SKM-1 (cell line): ENCODE measurements at regions not wholly inside any gene's neighbourhood (a gene's known extent, or its start where the extent isn't known, plus 50 kb on each side); places are given as distances from the start of the nearest gene placed in this dataset.

Source experiments
- DNase-seq: peaks from one replicate; lab custom pipeline; 2025; ENCODE audit not compliant: unreplicated experiment; lab: John Stamatoyannopoulos, UW

DNA sequence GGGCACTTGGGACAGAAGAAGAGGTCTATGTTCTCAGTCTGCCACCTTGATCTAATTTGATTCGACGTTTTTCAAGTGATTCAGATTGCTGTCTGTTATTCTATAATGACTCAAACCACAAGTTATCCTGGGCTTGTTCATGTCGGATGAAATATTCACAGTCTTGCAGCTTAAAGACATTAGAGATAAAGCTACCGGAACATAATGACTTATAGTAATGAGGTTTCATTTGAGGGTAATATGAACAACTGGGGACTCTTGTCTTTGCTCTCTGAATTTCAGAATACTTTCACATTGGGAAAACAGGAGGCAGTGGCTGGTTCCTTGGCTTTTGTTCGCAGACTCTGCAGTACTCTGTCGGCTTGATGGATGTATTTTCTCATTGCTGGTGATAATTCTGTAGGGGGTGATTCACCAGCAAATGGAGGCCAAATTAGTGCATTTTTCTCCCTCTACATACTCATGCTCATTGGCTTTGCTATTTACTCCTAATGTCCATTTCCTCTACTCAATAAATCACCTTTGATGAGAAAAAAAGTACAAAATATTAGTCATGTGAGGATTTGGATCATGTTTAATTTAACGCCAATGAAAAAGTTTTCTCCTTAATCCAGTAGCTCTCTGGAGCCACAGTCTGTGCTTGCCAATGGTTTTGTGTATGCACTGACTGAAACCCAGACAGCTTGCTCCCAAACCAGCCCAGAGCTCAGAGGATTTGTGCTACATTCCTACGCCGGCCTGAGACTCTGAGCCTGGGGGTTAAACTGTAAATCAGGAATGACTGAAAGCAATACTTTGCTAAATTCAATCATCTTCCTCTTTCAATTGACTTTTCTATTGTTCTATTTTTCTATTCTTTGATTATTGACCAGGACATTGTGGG is 154.7 kb upstream of the ANKH start:
- DNase-seq, result no peak

DNA sequence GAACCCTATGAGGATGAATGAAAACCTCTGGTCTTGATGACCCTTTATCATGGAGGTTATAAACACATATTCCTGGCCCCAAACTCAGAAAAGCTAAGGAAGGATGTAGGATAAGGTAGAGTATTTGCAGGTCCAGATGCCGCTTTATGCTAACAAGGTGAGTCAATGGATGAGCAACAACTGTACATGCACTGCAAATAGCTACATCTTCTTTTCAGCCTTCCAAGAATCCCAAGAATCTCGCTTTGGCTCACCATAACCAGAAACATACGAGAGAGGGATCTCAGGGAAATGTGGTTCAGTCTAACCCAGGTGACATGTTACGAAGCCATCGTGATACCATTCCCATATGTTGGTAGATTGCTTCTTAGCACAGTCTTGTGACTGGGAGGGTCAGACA is 152.3 kb upstream of the ANKH start:
- DNase-seq, result no peak

DNA sequence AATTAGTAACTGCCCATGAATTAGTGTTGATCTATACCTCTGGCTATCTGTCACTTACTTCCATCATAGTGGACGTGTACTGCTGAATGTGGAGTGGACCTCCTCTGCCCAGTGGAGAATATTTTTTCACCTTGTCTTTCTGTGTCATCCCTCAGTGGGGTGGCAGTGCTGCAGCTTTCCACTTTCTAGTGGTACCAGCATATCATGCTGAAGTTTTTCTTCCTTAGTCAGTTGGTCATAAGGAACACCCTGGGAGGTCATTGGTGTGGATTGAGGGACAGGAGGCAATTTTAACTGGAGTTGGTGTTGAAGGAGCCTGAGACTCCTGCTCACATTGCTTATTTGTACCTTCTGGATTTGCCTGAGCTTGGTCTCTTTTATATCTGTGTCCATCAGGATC is 151.7 kb upstream of the ANKH start:
- no peak for DNase-seq

DNA sequence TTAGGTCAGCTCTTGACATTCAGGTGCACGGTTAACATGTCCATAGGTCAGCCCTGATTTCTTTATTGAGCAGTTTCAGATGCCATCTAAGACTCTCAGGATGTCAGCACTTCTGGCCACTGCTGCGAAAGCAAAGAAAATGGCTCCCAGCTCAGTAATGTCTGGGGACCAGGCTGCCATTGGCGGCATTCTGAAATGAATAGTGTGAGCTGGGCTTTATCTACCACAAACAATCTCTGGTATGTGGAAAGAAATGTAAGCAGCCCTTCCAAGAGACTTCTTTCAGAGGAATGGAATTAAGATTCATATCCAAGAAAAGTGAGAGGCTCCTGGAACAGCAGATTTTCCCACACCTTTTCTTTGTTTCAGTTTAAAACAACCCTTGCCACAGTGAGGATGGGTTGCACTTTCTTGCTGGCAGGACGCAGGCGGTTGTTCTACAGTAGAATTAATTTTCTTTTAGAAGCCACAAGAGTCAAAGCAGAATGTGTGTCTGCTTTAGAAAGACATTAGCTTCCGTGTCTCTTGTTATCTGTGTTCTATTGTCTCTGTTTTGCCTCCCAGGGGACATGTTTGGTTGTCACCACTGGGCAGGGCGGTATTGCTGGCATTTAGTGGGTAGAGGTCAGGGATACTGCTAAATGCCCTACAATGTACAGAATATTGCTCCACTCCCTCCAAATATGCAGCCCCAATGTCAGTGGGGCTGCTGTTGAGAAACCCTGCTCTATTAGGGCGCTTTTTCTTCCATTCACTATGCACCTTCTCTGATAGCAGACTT is 149.9 kb upstream of the ANKH start:
- DNase-seq, result no peak

DNA sequence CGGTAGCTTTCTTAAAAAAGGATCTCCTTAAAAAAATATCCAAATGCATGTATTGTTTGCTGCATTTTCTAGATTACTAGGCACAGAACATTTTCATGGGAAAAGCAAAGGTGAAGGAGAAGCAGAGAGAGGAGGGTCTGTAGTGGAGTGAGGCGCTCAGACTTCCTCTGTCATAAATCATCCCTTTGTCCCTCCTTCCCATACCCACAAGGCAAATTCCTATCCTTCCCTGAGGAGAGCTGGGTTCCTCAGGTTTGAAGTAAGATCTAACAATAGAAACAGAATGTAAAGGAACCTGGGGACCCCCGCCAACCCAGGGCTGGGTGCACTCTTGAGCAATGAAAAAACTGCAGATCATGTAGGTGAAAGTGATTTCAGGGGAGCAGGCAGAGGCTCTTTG is 149.2 kb upstream of the ANKH start:
- DNase-seq, result no peak

DNA sequence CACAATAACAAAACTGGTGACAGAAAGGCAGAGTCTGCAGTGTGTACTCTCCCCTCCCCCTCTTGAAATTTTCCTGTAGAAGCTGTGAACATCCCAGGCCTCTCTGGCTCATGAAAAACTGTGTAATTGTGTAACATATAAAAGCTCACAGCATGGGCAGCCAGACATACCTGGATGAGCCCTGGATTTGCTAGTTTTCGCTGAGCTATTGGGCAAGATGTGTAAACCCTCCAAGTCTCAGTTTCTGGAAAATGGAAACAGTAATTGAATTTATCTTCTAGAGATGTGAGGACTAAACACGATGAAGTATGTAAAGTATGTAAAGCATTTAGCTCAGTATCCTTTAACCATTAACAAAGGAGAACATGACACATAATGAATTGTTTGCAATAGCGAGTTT is 143.2 kb upstream of the ANKH start:
- DNase-seq, result no peak

DNA sequence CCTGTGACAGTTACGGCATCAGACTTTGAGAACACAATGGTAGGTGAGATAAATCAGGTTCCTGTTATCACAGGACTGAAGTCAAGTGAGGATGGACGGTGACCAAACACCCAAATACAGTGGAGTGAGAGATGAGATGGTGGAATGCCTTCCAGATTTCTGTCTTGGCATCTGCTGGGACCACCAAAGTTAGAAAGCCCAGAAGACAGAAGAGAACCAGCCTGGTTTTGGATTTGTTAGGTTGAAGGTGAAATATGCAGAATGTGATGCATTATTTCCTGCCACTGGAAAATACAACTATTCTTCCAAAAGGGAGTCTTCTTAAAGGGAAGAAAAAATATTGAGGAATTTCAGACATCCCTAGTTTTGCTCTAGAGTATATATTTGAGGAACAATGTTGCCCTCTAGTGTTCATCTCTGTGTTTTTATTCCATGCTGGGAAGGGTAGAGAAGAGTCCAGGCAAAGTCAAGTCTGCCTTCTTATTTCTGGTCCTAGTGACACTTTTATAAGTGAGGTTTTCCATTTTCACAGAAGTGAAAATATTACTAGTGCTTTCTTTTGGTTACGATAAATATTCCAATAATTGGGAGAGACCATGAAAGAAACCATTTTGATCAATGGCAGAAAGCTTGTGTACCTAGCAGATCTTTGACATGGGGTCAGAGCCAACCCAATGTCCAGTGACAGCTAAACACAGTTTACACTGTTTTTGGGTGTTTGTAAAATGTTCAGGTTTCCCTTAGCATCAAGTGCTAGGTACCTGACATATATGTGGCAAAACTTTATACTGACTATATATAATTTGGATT is 142.3 kb upstream of the ANKH start:
- DNase-seq, result no peak

DNA sequence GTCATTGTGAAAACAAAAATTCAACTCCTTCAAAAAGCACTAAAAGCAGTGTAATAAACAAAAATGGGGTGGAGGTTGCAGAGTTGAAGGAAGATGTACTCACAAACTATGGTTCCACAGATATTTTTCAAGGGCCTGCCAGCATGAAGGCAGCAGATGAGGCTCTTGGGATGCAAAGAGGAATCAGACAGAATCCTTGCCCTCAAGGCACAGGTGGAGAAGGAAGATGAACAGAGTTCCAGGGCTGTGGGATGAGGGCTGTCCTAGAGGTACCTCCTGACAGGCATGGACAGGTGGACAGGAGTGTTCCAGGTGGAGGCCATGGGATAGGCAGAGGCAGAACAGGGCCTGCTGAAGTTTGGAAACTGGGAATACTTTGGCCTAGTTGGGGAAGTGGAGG is 140.5 kb upstream of the ANKH start:
- DNase-seq, result no peak

DNA sequence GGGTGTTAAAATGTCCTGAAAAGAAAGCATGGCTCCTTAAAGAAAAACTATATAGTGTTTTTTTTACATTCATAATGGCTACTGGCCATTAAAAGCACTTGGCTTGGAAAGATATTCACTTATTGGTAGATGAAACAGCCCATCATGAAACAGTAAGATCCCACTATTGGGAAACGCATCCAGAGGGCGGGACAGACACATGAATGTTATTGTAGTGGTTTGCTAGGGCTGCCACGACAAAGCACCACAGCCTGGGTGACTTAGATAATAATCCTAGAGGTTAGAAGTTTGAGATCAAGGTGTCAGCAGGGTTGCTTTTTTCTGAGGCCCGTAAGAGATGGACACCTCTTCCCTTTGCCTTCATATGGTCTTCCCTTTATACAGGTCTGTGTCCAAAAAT is 139.4 kb upstream of the ANKH start:
- no peak for DNase-seq

DNA sequence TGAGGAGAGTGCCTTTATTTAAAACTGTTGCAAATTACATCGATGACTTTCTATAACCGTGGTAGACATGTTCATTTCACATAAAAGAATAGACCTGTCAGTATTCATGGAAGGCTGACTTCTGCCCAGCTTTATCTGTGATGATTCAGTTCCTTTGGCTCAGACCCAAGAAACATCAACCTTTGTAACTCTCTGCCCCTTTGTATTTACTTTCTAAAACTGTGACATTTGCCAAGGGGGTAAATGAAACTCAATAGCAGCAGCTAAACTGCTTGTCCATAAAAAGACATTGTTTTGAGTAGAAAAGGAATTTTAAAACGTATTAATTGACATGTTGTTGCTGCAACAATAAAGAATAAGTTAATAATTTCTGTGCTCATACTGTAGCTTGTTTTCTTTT is 137.8 kb upstream of the ANKH start:
- DNase-seq, result no peak

DNA sequence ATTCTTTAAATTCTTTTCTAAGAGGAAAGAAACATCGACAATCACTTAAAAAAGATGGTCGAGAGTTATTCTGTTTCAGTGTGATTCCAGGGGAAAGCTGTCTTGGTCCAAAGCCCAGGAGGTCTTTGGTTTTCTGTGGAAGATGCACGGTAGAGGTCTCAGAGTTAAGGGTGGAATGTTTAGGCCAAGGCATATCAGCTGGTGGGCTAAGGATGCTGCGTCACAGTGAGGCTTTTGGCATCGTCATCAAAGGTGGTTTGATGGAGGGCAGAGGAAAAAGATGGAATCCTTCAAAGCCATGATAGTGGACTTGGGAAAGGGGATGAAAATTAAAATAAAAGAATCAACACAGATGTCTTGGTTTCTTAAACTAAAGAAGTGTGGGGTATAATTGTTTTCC is 137.3 kb upstream of the ANKH start:
- no peak for DNase-seq

DNA sequence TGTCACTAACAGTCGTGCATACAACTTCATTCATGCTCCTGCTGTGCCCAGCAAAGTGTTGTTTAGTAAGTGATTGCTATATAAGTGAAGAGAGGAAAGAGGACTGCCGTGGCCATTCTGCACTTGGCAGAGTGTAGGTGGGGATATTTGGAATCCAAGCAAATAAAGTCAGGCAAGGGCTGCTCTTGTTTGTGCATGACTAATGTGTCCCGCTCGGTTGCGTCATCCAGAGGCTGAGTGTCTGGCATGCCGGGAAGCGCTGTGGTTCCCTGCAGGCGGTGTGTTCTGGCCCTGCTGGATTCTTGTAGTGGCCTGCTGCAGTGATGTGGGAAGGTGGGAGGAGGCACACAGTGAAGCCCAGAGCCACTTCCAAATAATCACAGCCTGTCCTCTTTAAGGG is 136.9 kb upstream of the ANKH start:
- no peak for DNase-seq

DNA sequence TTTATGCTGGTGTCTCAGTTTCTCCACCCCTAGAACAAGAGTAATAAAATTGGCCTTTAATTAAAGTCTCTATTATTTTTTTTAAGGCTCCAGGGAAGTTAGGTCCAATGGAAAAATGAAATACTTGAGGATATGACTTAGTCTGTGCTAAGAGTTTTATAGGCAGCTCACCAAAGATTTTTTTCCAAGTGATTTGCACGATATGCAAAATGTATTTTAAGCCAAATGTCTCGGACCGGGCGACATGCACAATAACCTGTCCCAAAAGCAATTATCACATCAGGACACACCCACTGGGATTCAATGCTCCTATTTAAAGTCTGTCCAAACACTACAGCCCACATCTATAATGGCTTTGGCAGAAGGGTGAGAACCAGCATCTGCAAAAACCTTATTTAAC is 136.1 kb upstream of the ANKH start:
- DNase-seq, result no peak

DNA sequence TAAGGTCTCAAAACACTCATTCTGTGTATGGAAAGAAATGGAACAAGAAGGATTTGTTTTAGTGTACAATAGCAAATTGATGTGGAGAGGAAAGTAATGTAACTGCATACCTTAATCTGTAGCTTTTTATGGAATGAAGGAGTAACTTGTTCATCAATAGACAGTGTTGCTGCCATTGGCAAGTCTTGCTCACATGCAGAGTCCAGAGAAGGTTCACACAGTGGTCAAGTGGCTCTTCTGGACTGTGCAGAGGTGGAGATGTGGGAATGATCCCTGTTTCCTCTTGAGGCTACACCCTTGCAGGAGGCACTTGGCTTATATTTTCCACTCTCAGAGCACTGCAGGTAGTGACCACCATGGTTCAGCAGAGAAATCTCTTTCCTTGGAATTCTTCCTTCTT is 132.9 kb upstream of the ANKH start:
- DNase-seq, result no peak

DNA sequence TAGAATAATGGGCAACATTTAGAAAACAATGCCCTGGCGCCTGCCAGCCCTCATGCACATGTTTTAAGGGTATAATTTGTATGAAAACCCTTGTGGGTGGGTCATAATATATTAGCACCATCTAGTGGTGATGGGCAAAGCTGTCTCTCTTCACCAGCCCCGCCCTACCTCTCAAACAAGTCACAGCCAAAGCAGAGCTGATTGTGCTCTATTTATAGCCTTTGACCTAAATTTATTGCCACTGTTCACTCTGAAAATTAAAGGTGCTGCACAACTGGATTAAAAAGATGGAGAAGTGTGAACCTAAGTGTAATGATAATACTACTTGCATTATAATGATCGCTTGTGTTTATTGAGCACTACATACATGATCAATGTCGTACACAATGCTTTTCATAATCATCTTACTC is 131.9 kb upstream of the ANKH start:
- peak; percentile 50 for DNase-seq

DNA sequence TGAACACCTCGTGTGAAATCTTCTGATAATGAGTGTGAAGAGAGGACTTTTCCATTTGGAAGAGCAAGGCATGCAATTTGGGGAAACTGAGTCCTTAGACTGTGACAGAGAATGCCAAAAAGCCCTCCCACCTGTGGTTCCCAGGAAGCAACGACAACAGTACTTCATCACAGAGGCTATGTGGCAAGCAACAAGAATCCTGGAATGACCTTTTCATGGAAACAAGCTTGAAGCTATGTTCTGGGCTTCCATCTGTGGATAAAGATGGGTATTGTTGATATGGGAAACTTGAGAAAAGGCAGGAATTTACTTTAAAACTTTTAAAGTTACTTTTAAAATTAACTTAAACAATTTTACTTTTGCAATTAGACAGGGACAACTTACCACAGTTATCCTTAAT is 131.2 kb upstream of the ANKH start:
- DNase-seq, result no peak

DNA sequence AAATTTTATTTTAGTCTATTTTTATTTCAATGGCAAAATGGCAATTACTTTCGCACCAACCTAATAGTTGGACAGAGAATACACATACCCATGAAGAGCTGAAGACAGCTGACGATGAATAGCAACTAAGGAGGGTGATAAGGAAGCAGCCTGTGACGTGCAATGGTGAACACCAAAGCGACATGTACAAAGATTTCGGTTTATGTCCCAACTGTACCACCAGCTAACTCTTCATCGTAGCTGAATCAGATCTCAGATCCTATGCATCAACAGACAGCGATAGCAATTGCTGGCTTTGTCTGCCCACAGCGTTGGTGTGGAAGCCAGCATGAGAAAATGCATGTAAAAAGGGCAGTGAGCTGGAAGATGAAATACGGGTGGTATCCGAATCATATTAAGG is 130.6 kb upstream of the ANKH start:
- DNase-seq, result no peak

DNA sequence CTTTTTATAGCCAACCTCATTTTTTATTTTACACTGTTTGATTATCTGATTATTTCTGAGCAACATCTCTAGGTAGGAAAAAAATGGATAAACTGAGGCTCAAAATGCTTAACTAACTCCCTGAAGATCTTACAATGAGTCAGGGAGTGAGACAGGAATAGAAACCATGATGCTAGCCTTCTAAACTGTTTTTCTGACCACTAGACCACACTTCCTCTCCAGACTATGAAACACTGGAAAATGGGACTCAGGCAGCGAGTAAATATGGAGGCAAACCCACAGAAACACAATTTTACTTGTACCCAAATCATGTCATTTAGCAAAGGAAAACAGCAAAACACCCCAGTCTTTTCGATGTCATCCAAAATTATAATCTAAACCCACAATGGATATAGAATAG is 129.9 kb upstream of the ANKH start:
- DNase-seq, result peak; percentile 14

DNA sequence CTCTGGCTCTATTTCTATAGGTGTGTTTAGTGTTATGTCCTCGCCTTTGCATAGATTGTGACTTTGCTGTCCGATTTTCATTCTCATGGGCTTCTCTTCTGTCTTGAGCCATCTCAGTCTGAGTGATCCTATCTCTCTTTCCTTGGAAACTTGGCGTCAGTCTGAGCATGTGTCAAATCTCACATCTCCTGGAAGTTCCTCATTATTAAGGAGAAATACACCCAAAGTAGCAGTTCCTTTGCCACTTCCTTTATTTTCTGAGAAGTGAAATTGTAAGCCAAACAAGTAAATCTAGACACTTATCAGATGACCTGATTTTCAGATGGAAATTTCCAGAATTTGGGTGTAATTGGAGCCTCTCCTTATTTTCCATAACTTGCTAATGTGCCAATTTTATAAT is 126.9 kb upstream of the ANKH start:
- DNase-seq, result no peak

DNA sequence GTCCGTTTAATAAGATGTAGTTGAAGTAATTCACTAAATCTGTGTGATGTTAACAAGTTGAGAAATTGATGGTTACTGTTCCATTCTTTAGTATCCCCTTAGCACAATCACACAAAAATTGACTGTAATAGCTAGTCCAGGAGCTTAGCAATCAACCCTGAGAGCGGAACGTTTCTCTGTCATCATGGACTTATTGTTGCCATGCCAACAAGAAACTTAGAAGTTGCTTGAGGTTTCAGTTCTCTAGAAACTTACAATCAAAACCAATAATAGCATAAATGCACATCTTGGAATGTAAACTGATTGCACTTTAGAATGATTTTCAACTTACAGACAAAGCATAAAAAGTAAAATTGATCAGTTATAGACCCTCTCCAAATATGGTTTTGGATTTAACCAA is 125.4 kb upstream of the ANKH start:
- no peak for DNase-seq

DNA sequence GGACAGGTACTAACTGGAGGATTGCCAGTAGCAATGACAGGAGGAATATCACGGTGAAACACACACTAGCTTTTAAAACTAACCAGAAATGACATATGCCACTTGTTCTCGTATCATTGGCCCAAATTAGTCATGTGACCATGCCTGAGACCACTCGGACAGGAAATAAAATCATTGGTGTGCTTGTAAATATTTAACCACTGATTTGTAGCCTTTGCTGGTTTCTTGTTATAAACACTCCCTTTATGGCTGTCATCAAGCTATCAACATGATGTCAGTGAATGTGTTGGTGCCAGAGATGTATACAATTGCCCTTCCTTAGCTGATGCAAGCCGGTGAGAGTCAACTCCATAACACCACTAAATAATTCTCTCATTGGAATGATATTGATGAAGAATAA is 123.7 kb upstream of the ANKH start:
- DNase-seq, result no peak
